ENCODE measurements at regions not wholly inside any gene's neighbourhood (a gene's known extent, or its start where the extent isn't known, plus 50 kb on each side); places are given as distances from the start of the nearest gene placed in this dataset.

DNA sequence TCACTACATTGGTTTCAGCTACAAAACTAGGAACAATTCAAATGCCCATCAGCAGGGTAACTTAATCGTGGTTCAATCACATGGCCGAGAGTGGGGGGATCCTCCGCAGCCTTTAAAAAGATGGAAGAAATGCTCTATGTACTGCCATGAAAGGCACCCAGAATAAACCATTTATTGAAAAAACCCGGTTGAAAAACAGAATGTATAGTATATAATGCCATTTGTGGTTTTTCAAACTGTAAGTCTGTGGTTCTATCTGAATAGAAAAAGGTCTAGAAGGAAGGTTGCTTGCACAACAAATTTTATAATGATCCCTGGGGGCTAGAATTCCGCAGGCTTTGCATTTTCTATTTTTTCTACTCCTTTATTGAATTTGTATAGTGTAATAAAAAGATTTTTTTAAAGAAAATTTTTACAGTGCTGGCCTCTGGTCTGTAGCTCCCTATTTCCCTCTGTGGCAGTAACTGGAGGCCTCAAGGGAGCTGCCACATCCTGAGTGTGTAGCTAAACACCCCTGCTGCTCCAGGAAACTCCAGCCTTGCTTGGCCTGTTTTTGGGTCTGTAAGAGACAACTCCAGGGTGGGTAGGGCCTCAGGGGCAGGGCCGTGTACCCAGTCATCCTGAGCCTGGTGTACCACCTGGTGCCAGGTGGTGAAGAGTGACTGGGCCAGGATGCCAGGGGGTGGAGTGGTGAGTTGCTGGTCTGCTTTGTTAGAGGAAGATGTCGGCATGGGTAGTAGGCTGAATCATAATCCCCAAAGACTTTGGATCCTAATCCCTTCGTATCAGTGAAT is 51.5 kb upstream of the EPS8L3 start:
- intact Hi-C loops (cut with DNase I; ENCODE audit: low total_unique reads), result no loop called here
- DNase-seq, result no peak
- H3K4me1 ChIP-seq, result peaks cover 0 to 32% (median 5%) of the 10 kb centered on the region in 4 donors
- no peak for TF ChIP-seq POLR2AphosphoS5 (IDR thresholded peaks at IDR 0.05)
- TF ChIP-seq POLR2A (IDR thresholded peaks at IDR 0.05), result no peak
- no peak for TF ChIP-seq EP300 (IDR thresholded peaks at IDR 0.05)
- TF ChIP-seq, protein P1, sequence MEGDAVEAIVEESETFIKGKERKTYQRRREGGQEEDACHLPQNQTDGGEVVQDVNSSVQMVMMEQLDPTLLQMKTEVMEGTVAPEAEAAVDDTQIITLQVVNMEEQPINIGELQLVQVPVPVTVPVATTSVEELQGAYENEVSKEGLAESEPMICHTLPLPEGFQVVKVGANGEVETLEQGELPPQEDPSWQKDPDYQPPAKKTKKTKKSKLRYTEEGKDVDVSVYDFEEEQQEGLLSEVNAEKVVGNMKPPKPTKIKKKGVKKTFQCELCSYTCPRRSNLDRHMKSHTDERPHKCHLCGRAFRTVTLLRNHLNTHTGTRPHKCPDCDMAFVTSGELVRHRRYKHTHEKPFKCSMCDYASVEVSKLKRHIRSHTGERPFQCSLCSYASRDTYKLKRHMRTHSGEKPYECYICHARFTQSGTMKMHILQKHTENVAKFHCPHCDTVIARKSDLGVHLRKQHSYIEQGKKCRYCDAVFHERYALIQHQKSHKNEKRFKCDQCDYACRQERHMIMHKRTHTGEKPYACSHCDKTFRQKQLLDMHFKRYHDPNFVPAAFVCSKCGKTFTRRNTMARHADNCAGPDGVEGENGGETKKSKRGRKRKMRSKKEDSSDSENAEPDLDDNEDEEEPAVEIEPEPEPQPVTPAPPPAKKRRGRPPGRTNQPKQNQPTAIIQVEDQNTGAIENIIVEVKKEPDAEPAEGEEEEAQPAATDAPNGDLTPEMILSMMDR (IDR thresholded peaks at IDR 0.05), result no peak
- no peak overlapping the region for H3K4me3 ChIP-seq
- H3K36me3 ChIP-seq, result no peaks in the 10 kb centered on the region
- 80 to 90% (median 86%) methylated on average over 8 of the region's 8 CpGs for WGBS, 5 donors
- peaks cover 5 to 7% (median 5%) of the 10 kb centered on the region in 4 donors for H3K9me3 ChIP-seq
- H3K27ac ChIP-seq, result no peak overlapping the region
- H3K27me3 ChIP-seq, result no peaks in the 10 kb centered on the region

GRCh38 chr1:109814223-109814622 is 50.5 kb upstream of the EPS8L3 start:
- Histone ChIP-seq H3K4me3 (no peak overlapping the region), H3K36me3 (no peaks in the 10 kb centered on the region), H3K9me3 (peaks cover 5 to 7% (median 5%) of the 10 kb centered on the region in 4 donors), H3K27me3 (no peaks in the 10 kb centered on the region), H3K27ac (no peak overlapping the region), H3K4me1 (peaks cover 0 to 24% (median 5%) of the 10 kb centered on the region in 4 donors)
- intact Hi-C loops (cut with DNase I; ENCODE audit: low total_unique reads), result no loop called here
- no peak for DNase-seq
- TF ChIP-seq POLR2AphosphoS5 (IDR thresholded peaks at IDR 0.05) (no peak), EP300 (IDR thresholded peaks at IDR 0.05) (no peak), POLR2A (IDR thresholded peaks at IDR 0.05) (no peak)
- TF ChIP-seq, protein P1 (IDR thresholded peaks at IDR 0.05), result no peak
- 89 to 92% (median 91%) methylated on average over 5 of the region's 5 CpGs for WGBS, 5 donors

Measured in stomach (tissue), 8 donors.